Breast epithelium (tissue), 3 donors: ENCODE measurements at regions not wholly inside any gene's neighbourhood (a gene's known extent, or its start where the extent isn't known, plus 50 kb on each side); places are given as distances from the start of the nearest gene placed in this dataset.

Source experiments
- POLR2A ChIP-seq: fragments of 450-650 bp; IDR thresholded peaks from one replicate; pipeline ENCODE4 v1.6.1; 2016; ENCODE audit warnings: antibody characterized with exemption, mild to moderate bottlenecking, moderate library complexity
- TF ChIP-seq, protein P1 (sequence below), 3 donors: fragments of 450-650 bp; IDR thresholded peaks; one replicate each; pipeline ENCODE4 v1.5.1; 2016 to 2017; ENCODE audit warnings: antibody characterized with exemption in 3 of 3, mild to moderate bottlenecking in 3 of 3, moderate library complexity in 3 of 3

DNA sequence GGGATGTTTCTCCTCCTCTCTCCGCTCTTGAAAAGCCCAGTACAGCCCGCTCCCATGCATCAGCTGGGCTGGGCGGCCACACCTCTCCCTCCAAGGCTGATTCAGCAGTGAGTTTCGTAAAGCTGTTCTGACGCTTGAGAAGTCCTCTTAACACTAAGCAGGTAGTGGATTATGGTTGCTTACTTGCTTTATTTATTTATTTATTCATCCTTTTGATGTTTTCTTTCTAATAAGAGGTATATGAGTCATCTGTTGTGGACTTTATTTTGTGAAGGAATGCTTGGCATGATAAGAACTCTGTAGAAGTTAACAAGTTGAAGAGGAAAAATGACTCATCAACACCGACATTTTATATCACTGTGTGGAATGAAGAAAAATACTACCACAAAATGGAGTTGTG, 285.0 kb downstream of the SQOR start:
- TF ChIP-seq POLR2A = no peak
- TF ChIP-seq, protein P1, sequence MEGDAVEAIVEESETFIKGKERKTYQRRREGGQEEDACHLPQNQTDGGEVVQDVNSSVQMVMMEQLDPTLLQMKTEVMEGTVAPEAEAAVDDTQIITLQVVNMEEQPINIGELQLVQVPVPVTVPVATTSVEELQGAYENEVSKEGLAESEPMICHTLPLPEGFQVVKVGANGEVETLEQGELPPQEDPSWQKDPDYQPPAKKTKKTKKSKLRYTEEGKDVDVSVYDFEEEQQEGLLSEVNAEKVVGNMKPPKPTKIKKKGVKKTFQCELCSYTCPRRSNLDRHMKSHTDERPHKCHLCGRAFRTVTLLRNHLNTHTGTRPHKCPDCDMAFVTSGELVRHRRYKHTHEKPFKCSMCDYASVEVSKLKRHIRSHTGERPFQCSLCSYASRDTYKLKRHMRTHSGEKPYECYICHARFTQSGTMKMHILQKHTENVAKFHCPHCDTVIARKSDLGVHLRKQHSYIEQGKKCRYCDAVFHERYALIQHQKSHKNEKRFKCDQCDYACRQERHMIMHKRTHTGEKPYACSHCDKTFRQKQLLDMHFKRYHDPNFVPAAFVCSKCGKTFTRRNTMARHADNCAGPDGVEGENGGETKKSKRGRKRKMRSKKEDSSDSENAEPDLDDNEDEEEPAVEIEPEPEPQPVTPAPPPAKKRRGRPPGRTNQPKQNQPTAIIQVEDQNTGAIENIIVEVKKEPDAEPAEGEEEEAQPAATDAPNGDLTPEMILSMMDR (IDR thresholded peaks at IDR 0.05) = no peak
